Skin epidermis (tissue), 12 donors: ENCODE measurements at regions not wholly inside any gene's neighbourhood (a gene's known extent, or its start where the extent isn't known, plus 50 kb on each side); places are given as distances from the start of the nearest gene placed in this dataset.

Experiments
- H3K27ac ChIP-seq, 21 experiments: fragments of 200-600 bp; sonication (generic) in 11 of 21; one replicate each; pipeline ENCODE4 v1.5.0; 2020; ENCODE audit warnings: mild to moderate bottlenecking in 3 of 21, inconsistent platforms in 2 of 21, moderate library complexity in 2 of 21
- H3K4me3 ChIP-seq, 7 experiments: fragments of 200-600 bp; sonication (generic) in 2 of 7; one replicate each; pipeline ENCODE4 v1.5.0; 2020; ENCODE audit warnings: inconsistent platforms in 2 of 7, mild to moderate bottlenecking in 2 of 7, moderate library complexity in 1 of 7

GRCh38 chr18:76259096-76259495 is 235.9 kb downstream of the ZNF516 start:
- Histone ChIP-seq H3K27ac (no peak overlapping the region), H3K4me3 (no peak overlapping the region)

DNA sequence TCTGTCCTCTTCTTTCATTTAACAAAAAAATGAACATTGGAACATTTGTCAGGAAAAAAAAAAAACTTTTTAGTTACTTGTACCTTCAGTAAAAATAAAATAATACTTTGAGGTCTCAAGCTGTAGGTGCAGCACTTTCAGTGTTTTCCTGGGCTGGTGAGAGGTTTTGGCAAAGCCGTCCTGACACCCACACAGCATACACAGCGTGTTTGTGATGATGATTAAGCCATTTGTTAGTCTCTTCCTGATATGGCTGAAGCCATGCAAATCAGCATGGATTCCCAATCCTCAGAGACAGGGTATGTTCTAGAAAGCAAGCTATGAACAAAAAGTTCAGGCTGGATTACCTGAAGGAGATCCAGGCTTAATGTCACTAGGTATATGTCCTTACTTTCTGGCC is 236.8 kb downstream of the ZNF516 start:
- Histone ChIP-seq H3K27ac (no peak overlapping the region), H3K4me3 (no peak overlapping the region)

GRCh38 chr18:76255070-76255683 is 239.9 kb downstream of the ZNF516 start:
- H3K4me3 ChIP-seq: no peak overlapping the region
- H3K27ac ChIP-seq: no peak overlapping the region

DNA sequence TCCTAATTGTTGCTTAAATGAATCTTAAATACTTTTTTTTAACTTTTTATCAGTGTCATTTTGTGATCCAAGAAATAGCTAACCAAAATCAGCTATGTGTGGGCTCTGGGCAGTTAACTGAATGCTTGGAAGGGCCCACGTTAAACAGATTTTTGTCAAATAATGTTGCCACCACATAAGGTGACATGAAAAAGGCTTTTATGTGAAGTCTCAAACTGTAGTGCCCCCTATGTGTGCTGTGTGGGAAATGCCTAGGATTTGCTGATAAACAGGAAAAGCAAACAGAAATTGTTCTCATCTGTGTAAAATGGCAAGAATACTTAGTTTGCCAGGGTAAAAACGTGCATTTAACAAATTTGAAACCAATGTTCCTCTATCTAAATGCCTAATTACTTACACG is 242.2 kb downstream of the ZNF516 start:
- Histone ChIP-seq H3K27ac (no peak overlapping the region), H3K4me3 (no peak overlapping the region)

GRCh38 chr18:76252139-76252538 is 242.9 kb downstream of the ZNF516 start:
- H3K27ac ChIP-seq: no peak overlapping the region
- no peak overlapping the region for H3K4me3 ChIP-seq

GRCh38 chr18:76251691-76252090 is 243.4 kb downstream of the ZNF516 start:
- no peak overlapping the region for H3K4me3 ChIP-seq
- no peak overlapping the region for H3K27ac ChIP-seq

DNA sequence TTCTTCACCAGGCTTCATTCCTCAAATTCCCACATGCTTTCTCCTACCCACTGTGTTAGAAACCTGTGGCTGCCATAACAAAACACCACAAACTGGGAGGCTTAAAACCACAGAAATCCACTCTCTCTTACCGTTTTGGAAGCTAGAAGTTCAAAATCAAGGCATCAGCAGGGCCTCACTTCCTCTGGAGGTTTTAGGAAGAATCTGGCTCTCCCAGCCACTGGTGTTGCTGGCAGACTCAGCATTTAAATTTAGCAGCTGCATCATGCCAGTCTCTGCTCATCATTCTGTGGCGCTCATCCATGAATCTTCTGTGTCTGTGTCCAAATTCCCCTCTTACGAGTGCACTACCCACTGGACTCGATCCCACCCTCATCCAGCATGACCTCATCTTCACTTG is 248.5 kb downstream of the ZNF516 start:
- H3K27ac ChIP-seq: no peak overlapping the region

GRCh38 chr18:76234676-76235060 is 260.4 kb downstream of the ZNF516 start:
- no peak overlapping the region for H3K27ac ChIP-seq
- no peak overlapping the region for H3K4me3 ChIP-seq

More for the DNA sequence above, 248.5 kb downstream of the ZNF516 start:
- no peak overlapping the region for H3K4me3 ChIP-seq

DNA sequence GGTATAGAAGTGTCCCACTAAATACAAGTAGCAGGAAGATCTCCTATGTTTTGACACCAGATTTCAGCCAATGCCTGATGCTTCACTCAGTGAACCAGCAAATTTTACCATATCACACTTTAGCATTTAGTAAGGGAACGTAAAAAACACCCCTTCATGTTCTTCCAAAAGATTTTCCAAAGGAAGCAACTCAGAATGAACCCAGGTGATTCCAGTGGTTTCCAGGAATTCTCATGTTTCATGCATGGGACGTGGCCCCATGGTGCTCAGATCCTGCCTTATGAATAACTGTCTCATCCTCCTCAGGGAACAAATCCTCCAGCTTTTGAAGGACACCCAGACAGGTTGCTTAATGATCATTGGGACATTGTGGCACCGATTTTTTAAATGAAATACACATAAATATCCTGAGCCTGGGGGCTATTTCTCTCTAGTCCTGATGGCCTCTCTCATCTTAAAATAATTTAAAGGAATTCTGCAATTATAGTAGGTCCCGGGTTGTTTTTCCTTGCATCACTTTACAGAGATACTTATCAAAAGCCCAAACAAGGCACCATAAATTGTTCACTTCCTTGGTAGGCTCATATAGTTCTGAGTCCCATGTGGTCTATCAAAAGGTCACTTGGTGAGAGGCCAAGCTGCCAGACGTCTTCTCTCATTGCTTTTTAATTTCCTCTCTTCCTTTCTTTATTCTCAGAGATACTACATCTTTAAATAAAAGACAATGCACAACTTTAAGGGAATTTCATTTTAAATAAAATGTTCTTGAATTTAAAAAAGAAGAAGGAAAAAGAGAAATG is 261.0 kb downstream of the ZNF516 start:
- Histone ChIP-seq H3K4me3 (no peak overlapping the region), H3K27ac (no peak overlapping the region)

- no peak overlapping the region for H3K27ac ChIP-seq
- no peak overlapping the region for H3K4me3 ChIP-seq
Observed at GRCh38 chr18:76233406-76233805, 261.6 kb downstream of the ZNF516 start.

DNA sequence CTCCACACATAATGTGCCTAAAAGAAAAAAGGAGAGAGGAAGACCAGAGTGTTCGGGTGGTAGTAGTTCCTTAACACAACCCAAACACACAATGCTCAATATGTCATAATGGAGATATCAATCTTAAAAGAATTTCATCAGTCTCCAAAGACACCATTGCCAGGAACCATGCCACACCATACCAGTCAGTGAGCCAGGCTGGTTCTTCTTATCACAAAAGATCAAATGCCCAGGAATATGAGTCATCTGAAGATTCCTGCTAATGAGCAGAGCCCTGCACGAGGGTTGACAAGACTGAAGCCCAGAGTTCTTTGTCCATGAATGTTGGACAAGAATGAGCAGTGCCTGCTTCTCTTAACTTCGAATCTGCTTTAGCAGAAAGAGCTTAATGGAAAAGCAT is 262.3 kb downstream of the ZNF516 start:
- no peak overlapping the region for H3K4me3 ChIP-seq
- no peak overlapping the region for H3K27ac ChIP-seq

- no peak overlapping the region for H3K27ac ChIP-seq
- H3K4me3 ChIP-seq: no peak overlapping the region
Observed at GRCh38 chr18:76232010-76232409, 263.0 kb downstream of the ZNF516 start.

DNA sequence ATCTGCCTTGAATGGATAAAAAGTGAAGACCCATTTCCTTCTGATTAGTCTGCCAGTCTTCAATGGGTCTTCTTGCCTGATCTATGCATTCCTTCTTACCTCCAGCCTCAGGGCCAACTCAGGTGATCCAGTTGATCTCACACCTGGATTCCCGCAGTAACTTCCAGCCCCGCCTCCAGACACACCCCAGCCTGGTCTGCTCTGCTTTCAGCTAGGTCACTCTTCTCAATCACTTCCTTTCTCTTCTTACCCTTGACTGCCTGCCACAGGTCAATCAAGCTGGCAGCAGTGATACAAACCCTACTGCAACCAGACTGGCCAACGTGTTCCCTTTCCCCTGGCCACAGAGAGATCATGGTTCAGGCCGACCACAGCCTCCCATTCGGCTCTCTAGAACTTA is 263.6 kb downstream of the ZNF516 start:
- no peak overlapping the region for H3K27ac ChIP-seq
- no peak overlapping the region for H3K4me3 ChIP-seq

- no peak overlapping the region for H3K27ac ChIP-seq
- H3K4me3 ChIP-seq: no peak overlapping the region
Observed at GRCh38 chr18:76230791-76231190, 264.3 kb downstream of the ZNF516 start.

GRCh38 chr18:76228716-76229115 is 266.3 kb downstream of the ZNF516 start:
- H3K4me3 ChIP-seq: no peak overlapping the region
- H3K27ac ChIP-seq: no peak overlapping the region

GRCh38 chr18:76227759-76228158 is 267.3 kb downstream of the ZNF516 start:
- no peak overlapping the region for H3K27ac ChIP-seq
- H3K4me3 ChIP-seq: no peak overlapping the region

- no peak overlapping the region for H3K27ac ChIP-seq
Observed at GRCh38 chr18:76223403-76223802, 271.6 kb downstream of the ZNF516 start.

GRCh38 chr18:76219023-76219422 is 276.0 kb downstream of the ZNF516 start:
- H3K27ac ChIP-seq: no peak overlapping the region
- H3K4me3 ChIP-seq: no peak overlapping the region

More at GRCh38 chr18:76223403-76223802, 271.6 kb downstream of the ZNF516 start:
- H3K4me3 ChIP-seq: no peak overlapping the region

GRCh38 chr18:76216096-76216495 is 278.9 kb downstream of the ZNF516 start:
- H3K4me3 ChIP-seq: no peak overlapping the region
- no peak overlapping the region for H3K27ac ChIP-seq

DNA sequence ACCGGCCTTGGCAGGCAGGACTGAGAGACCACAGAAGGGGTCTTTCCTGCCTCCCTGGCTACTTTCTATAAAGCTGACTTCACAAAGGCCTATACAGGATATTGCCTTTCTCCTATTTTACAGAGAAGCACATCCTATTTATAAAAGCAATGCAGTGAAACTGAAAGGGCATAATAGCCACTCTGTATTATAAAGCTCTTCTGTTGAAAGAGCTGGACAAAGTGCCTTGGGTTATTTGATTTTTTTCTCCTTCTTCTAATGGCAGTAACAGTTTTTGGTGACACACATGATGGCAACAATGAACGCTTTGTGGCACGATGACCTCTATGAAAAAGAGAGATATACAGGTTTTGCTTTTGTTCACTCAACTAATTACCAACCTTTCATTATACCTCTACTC is 281.1 kb downstream of the ZNF516 start:
- H3K27ac ChIP-seq: no peak overlapping the region
- no peak overlapping the region for H3K4me3 ChIP-seq

DNA sequence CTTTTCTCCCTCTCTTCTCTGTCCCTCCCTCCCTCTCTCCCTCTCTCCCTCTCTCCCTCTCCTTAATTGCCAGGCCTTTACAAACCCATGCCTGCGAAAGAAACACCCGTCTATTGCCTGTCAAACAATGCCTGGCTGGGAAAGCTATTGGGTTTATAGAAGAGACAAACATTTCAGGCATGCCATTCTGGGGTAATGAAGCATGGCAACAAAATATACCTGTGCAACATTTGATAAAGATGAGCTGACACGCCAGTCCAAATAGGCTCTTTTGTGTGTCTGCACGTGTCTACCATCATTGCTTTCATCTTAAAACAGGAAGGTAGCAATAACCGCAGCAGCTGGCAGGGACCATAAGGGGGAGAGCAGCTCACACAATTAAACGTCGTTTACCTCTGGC is 282.1 kb downstream of the ZNF516 start:
- H3K4me3 ChIP-seq: no peak overlapping the region
- no peak overlapping the region for H3K27ac ChIP-seq

GRCh38 chr18:76209597-76209996 is 285.4 kb downstream of the ZNF516 start:
- Histone ChIP-seq H3K27ac (no peak overlapping the region), H3K4me3 (no peak overlapping the region)
